ENCODE measurements at regions not wholly inside any gene's neighbourhood (a gene's known extent, or its start where the extent isn't known, plus 50 kb on each side); places are given as distances from the start of the nearest gene placed in this dataset.
"Not testable (repeated sequence)": the region's sequence is repeated elsewhere in the genome, so short reads cannot be mapped to it uniquely, and the experiment has no call there.

- no peak overlapping the region for H3K14ac ChIP-seq (ENCODE audit: insufficient read depth, low read length)
- H3K4me2 ChIP-seq (ENCODE audit: insufficient read depth, insufficient read length, low read length): no peak overlapping the region
- H3K36me3 Mint-ChIP-seq (ENCODE audit: insufficient read depth in 1 of 3, low read depth in 3 of 3): no peaks in the 10 kb centered on the region
- no peaks in the 10 kb centered on the region for H3K79me1 ChIP-seq (ENCODE audit: insufficient read depth, low read depth, low read length, poor library complexity, severe bottlenecking)
- no peak overlapping the region for H4K91ac ChIP-seq (ENCODE audit: insufficient read length, low read depth, low read length)
- no peak overlapping the region for H4K8ac ChIP-seq (replicated peaks; ENCODE audit: insufficient read length, low read depth, low read length)
- no peaks in the 10 kb centered on the region; the same call in 1 of the 2 replicates for H3K4me1 ChIP-seq (ENCODE audit: insufficient read depth, low read length)
- peaks cover 7% of the 10 kb centered on the region for H3K23me2 ChIP-seq (ENCODE audit: insufficient read length, low read depth, low read length, poor library complexity, severe bottlenecking)
- H3K27ac Mint-ChIP-seq: no peak overlapping the region
- H3K9me3 Mint-ChIP-seq: no peaks in the 10 kb centered on the region; a peak in 1 of 5 replicates
- H3K9me3 ChIP-seq (ENCODE audit: control insufficient read depth, low read depth, low read length): no peaks in the 10 kb centered on the region
- H3K27me3 Mint-ChIP-seq (ENCODE audit: low read depth): peaks cover 5% of the 10 kb centered on the region
- no peak overlapping the region for H2BK15ac ChIP-seq (ENCODE audit: low read depth, low read length)
- no peak overlapping the region for H3K27ac ChIP-seq (ENCODE audit: insufficient read length, low read depth, low read length)
- no peaks in the 10 kb centered on the region for H4K20me1 ChIP-seq (ENCODE audit: control insufficient read depth, insufficient read depth, insufficient read length)
- TF ChIP-seq CTCF (conservative IDR thresholded peaks at IDR 0.05): no peak
- H3K4ac ChIP-seq (ENCODE audit: low read depth, low read length): no peak overlapping the region
- no peaks in the 10 kb centered on the region for H3K79me2 ChIP-seq (ENCODE audit: insufficient read depth, low read length)
- no peak overlapping the region for H2BK12ac ChIP-seq (ENCODE audit: insufficient read length, low read depth, low read length)
- no peak overlapping the region for H3K9ac ChIP-seq (ENCODE audit: extremely low read depth, insufficient read length, low read length)
- H2AFZ ChIP-seq (ENCODE audit: low read length): no peak overlapping the region
- H3K23ac ChIP-seq (ENCODE audit: insufficient read length, low read depth, low read length): no peak overlapping the region
- no peak overlapping the region for H2AK5ac ChIP-seq (ENCODE audit: insufficient read length, low read length)
- WGBS (ENCODE audit: extremely low coverage, insufficient read length, low lambda C conversion rate): no CpG with 5 or more reads among the region's 3 CpGs
- H3T11ph ChIP-seq (ENCODE audit: low read length): no peak overlapping the region
- H3K4me3 Mint-ChIP-seq: no peak overlapping the region
- no peak overlapping the region for H4K5ac ChIP-seq (ENCODE audit: insufficient read length, low read depth, low read length)
- H3K18ac ChIP-seq (ENCODE audit: insufficient read length, low read depth, low read length): no peak overlapping the region
- H3K56ac ChIP-seq (ENCODE audit: insufficient read length, low read depth, low read length): no peak overlapping the region
- DNase-seq: no peak
- H3K4me1 Mint-ChIP-seq: peaks cover 11 to 18% of the 10 kb centered on the region in 2 experiments
- H2BK120ac ChIP-seq (ENCODE audit: low read depth, low read length, poor library complexity, severe bottlenecking): no peak overlapping the region
- no peaks in the 10 kb centered on the region for H3K27me3 ChIP-seq (ENCODE audit: insufficient read depth, low read length)
- H2BK20ac ChIP-seq (ENCODE audit: low read depth, low read length, poor library complexity, severe bottlenecking): no peak overlapping the region
- H2BK5ac ChIP-seq (ENCODE audit: insufficient read length, low read length): no peak overlapping the region
Measured at GRCh38 chr6:27550692-27551091, 77.8 kb upstream of the ZNF184 start.

- not testable (repeated sequence) for H3K9ac ChIP-seq (ENCODE audit: extremely low read depth, insufficient read length, low read length)
- peaks cover 12 to 22% of the 10 kb centered on the region in 2 experiments for H3K4me1 Mint-ChIP-seq
Measured at GRCh38 chr6:27549241-27549598, 76.3 kb upstream of the ZNF184 start.

More at GRCh38 chr6:27549241-27549598, 76.3 kb upstream of the ZNF184 start:
- not testable (repeated sequence) for H4K20me1 ChIP-seq (ENCODE audit: control insufficient read depth, insufficient read depth, insufficient read length); H3K14ac ChIP-seq (ENCODE audit: insufficient read depth, low read length); H2BK15ac ChIP-seq (ENCODE audit: low read depth, low read length); H3K27ac Mint-ChIP-seq; H3K56ac ChIP-seq (ENCODE audit: insufficient read length, low read depth, low read length); H4K91ac ChIP-seq (ENCODE audit: insufficient read length, low read depth, low read length); H3K27me3 Mint-ChIP-seq (ENCODE audit: low read depth); H3K9me3 Mint-ChIP-seq; H3K18ac ChIP-seq (ENCODE audit: insufficient read length, low read depth, low read length); H2BK12ac ChIP-seq (ENCODE audit: insufficient read length, low read depth, low read length); H4K5ac ChIP-seq (ENCODE audit: insufficient read length, low read depth, low read length); H3K27me3 ChIP-seq (ENCODE audit: insufficient read depth, low read length); DNase-seq; H2BK5ac ChIP-seq (ENCODE audit: insufficient read length, low read length); H3K79me2 ChIP-seq (ENCODE audit: insufficient read depth, low read length); H2BK120ac ChIP-seq (ENCODE audit: low read depth, low read length, poor library complexity, severe bottlenecking); H3T11ph ChIP-seq (ENCODE audit: low read length); H2BK20ac ChIP-seq (ENCODE audit: low read depth, low read length, poor library complexity, severe bottlenecking); H2AK5ac ChIP-seq (ENCODE audit: insufficient read length, low read length); H3K79me1 ChIP-seq (ENCODE audit: insufficient read depth, low read depth, low read length, poor library complexity, severe bottlenecking); H3K27ac ChIP-seq (ENCODE audit: insufficient read length, low read depth, low read length); H3K4me1 ChIP-seq (ENCODE audit: insufficient read depth, low read length); H3K4ac ChIP-seq (ENCODE audit: low read depth, low read length); H3K9me3 ChIP-seq (ENCODE audit: control insufficient read depth, low read depth, low read length); H4K8ac ChIP-seq (replicated peaks; ENCODE audit: insufficient read length, low read depth, low read length); H2AFZ ChIP-seq (ENCODE audit: low read length); H3K23ac ChIP-seq (ENCODE audit: insufficient read length, low read depth, low read length); H3K4me2 ChIP-seq (ENCODE audit: insufficient read depth, insufficient read length, low read length); H3K36me3 Mint-ChIP-seq (ENCODE audit: insufficient read depth in 1 of 3, low read depth in 3 of 3)
- no CpG with 5 or more reads among the region's 14 CpGs for WGBS (ENCODE audit: extremely low coverage, insufficient read length, low lambda C conversion rate)
- H3K4me3 Mint-ChIP-seq: peak overlapping the region; percentile 55 to 75; a peak in 3 of 5 replicates
- H3K23me2 ChIP-seq (ENCODE audit: insufficient read length, low read depth, low read length, poor library complexity, severe bottlenecking): peaks cover 17% of the 10 kb centered on the region
